K562 (cell line): ENCODE measurements at regions not wholly inside any gene's neighbourhood (a gene's known extent, or its start where the extent isn't known, plus 50 kb on each side); places are given as distances from the start of the nearest gene placed in this dataset.
A peak's percentile ranks its signal among the peaks of the same experiment; 100 is the strongest.

ENCODE experiments used
- EZH2 ChIP-seq: IDR thresholded peaks from 2 replicates; pipeline ENCODE4 v1.6.1; 2012; ENCODE audit warnings: low read depth, mild to moderate bottlenecking, inconsistent platforms, low read length, borderline replicate concordance
- GTF2A2 ChIP-seq: IDR thresholded peaks from 2 replicates; pipeline ENCODE4 v1.6.1; 2016; ENCODE audit warnings: mild to moderate bottlenecking, missing genetic modification characterization, missing compliant biosample characterization
- HDGF ChIP-seq: fragments of 450-650 bp; IDR thresholded peaks from 2 replicates; pipeline ENCODE4 v1.6.1; 2016
- HIVEP1 ChIP-seq: fragments of 250-450 bp; sonication (Bioruptor Pico); IDR thresholded peaks from 2 replicates; pipeline ENCODE4 v1.4.0; 2020; ENCODE audit warnings: mild to moderate bottlenecking
- HMG20B ChIP-seq: fragments of 250-450 bp; sonication (Bioruptor Pico); IDR thresholded peaks from 2 replicates; pipeline ENCODE4 v1.5.0; 2021; ENCODE audit warnings: mild to moderate bottlenecking
- MAX ChIP-seq: sonication (generic); formaldehyde crosslinking; IDR thresholded peaks from 2 replicates; pipeline ENCODE4 v1.9.0; 2022; ENCODE audit warnings: mild to moderate bottlenecking, missing genetic modification reagents
- PHTF2 ChIP-seq: fragments of 250-450 bp; sonication (Bioruptor Pico); IDR thresholded peaks from 2 replicates; pipeline ENCODE4 v1.5.0; 2021; ENCODE audit warnings: mild to moderate bottlenecking
- PTRF ChIP-seq: fragments of 450-650 bp; IDR thresholded peaks from 2 replicates; pipeline ENCODE4 v1.6.1; 2016; ENCODE audit warnings: mild to moderate bottlenecking, missing genetic modification characterization, missing compliant biosample characterization
- RBM34 ChIP-seq: fragments of 200-400 bp; formaldehyde crosslinking; IDR thresholded peaks from 2 replicates; pipeline ENCODE4 v1.6.1; 2018; ENCODE audit warnings: low read length, borderline replicate concordance; ENCODE audit not compliant: insufficient read depth
- RREB1 ChIP-seq: fragments of 250-450 bp; sonication (Bioruptor Pico); IDR thresholded peaks from 2 replicates; pipeline ENCODE4 v1.4.0; 2020
- SMAD3 ChIP-seq: fragments of 450-650 bp; formaldehyde crosslinking; conservative IDR thresholded peaks from 2 replicates; pipeline ENCODE4 v1.4.0; 2020; ENCODE audit warnings: mild to moderate bottlenecking
- SNIP1 ChIP-seq: fragments of 450-650 bp; IDR thresholded peaks from 2 replicates; pipeline ENCODE4 v1.7.1; 2017; ENCODE audit warnings: low read depth, mild to moderate bottlenecking
- SRSF3 ChIP-seq: fragments of 200-400 bp; formaldehyde crosslinking; IDR thresholded peaks from 2 replicates; pipeline ENCODE4 v1.6.1; 2016; ENCODE audit warnings: mild to moderate bottlenecking, low read length, moderate library complexity; ENCODE audit not compliant: insufficient read depth
- TSC22D4 ChIP-seq: fragments of 450-650 bp; IDR thresholded peaks from 2 replicates; pipeline ENCODE4 v1.6.1; 2016; ENCODE audit warnings: missing genetic modification characterization, missing biosample characterization, control low read depth
- ZBTB1 ChIP-seq: sonication (generic); formaldehyde crosslinking; IDR thresholded peaks from 2 replicates; pipeline ENCODE4 v1.8.1; 2023; ENCODE audit warnings: missing genetic modification reagents, low read depth, mild to moderate bottlenecking, borderline replicate concordance
- ZNF146 ChIP-seq: IDR thresholded peaks from one replicate; pipeline ENCODE4 v1.6.1; 2018; ENCODE audit warnings: missing compliant biosample characterization; ENCODE audit not compliant: unreplicated experiment
- ZNF644 ChIP-seq: fragments of 200-800 bp; sonication (Bioruptor generic); IDR thresholded peaks from 2 replicates; pipeline ENCODE4 v1.6.1; 2016; ENCODE audit warnings: low read depth, missing genetic modification characterization, missing compliant biosample characterization
- TF ChIP-seq, protein P1 (sequence below): fragments of 450-650 bp; formaldehyde crosslinking; IDR thresholded peaks from 2 replicates; pipeline ENCODE4 v1.4.0; 2022; ENCODE audit warnings: missing genetic modification characterization
- TF ChIP-seq, protein P2 (sequence below): fragments of 250-450 bp; sonication (Bioruptor Pico); IDR thresholded peaks from 2 replicates; pipeline ENCODE4 v1.5.0; 2020; ENCODE audit warnings: mild to moderate bottlenecking, borderline replicate concordance

GRCh38 chr12:112716099-112717093, 75.2 kb upstream of the RPH3A start (continued):
- TF ChIP-seq HMG20B (no peak), SRSF3 (no peak), PHTF2 (CRISPR knock-in tag) (no peak), PTRF (tag) (peak; percentile 67; the same call in 1 of the 2 replicates), MAX (CRISPR knock-in tag) (no peak), ZBTB1 (CRISPR knock-in tag) (no peak), GTF2A2 (tag) (peak; percentile 76), RBM34 (no peak), HIVEP1 (CRISPR knock-in tag) (peak; percentile 90), EZH2 (no peak), RREB1 (CRISPR knock-in tag) (peak; percentile 49; the same call in 1 of the 2 replicates), SMAD3 (peak; percentile 90), ZNF146 (CRISPR knock-in tag) (no peak), SNIP1 (no peak), HDGF (no peak), TSC22D4 (tag) (no peak), ZNF644 (tag) (peak; percentile 87)
- TF ChIP-seq, protein P1, sequence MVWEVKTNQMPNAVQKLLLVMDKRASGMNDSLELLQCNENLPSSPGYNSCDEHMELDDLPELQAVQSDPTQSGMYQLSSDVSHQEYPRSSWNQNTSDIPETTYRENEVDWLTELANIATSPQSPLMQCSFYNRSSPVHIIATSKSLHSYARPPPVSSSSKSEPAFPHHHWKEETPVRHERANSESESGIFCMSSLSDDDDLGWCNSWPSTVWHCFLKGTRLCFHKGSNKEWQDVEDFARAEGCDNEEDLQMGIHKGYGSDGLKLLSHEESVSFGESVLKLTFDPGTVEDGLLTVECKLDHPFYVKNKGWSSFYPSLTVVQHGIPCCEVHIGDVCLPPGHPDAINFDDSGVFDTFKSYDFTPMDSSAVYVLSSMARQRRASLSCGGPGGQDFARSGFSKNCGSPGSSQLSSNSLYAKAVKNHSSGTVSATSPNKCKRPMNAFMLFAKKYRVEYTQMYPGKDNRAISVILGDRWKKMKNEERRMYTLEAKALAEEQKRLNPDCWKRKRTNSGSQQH (CRISPR knock-in tag), result no peak
- TF ChIP-seq, protein P2, sequence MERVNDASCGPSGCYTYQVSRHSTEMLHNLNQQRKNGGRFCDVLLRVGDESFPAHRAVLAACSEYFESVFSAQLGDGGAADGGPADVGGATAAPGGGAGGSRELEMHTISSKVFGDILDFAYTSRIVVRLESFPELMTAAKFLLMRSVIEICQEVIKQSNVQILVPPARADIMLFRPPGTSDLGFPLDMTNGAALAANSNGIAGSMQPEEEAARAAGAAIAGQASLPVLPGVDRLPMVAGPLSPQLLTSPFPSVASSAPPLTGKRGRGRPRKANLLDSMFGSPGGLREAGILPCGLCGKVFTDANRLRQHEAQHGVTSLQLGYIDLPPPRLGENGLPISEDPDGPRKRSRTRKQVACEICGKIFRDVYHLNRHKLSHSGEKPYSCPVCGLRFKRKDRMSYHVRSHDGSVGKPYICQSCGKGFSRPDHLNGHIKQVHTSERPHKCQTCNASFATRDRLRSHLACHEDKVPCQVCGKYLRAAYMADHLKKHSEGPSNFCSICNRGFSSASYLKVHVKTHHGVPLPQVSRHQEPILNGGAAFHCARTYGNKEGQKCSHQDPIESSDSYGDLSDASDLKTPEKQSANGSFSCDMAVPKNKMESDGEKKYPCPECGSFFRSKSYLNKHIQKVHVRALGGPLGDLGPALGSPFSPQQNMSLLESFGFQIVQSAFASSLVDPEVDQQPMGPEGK (CRISPR knock-in tag), result no peak
